HUES6 (cell line): ENCODE measurements at regions not wholly inside any gene's neighbourhood (a gene's known extent, or its start where the extent isn't known, plus 50 kb on each side); places are given as distances from the start of the nearest gene placed in this dataset.

Experiments
- H3K27ac ChIP-seq: 2 replicates; pipeline ENCODE4 v1.7.0; 2013; ENCODE audit warnings: low read depth, mild to moderate bottlenecking, low read length, inconsistent platforms
- H3K27me3 ChIP-seq: 2 replicates; pipeline ENCODE4 v1.6.1; 2013; ENCODE audit warnings: low read length; ENCODE audit not compliant: control insufficient read depth, insufficient read depth
- H3K36me3 ChIP-seq: 2 replicates; pipeline ENCODE4 v1.6.1; 2013; ENCODE audit warnings: low read length; ENCODE audit not compliant: control insufficient read depth, insufficient read depth
- H3K4me1 ChIP-seq: 2 replicates; pipeline ENCODE4 v1.6.1; 2013; ENCODE audit warnings: low read length; ENCODE audit not compliant: control insufficient read depth, insufficient read depth
- H3K4me3 ChIP-seq: 2 replicates; pipeline ENCODE4 v1.5.1; 2013; ENCODE audit warnings: low read depth, low read length
- H3K9ac ChIP-seq: one replicate; pipeline ENCODE4 v1.6.1; 2013; ENCODE audit warnings: mild to moderate bottlenecking, low read length
- H3K9me3 ChIP-seq: 2 replicates; pipeline ENCODE4 v1.6.1; 2013; ENCODE audit warnings: low read depth, low read length; ENCODE audit not compliant: control insufficient read depth, insufficient read depth

DNA sequence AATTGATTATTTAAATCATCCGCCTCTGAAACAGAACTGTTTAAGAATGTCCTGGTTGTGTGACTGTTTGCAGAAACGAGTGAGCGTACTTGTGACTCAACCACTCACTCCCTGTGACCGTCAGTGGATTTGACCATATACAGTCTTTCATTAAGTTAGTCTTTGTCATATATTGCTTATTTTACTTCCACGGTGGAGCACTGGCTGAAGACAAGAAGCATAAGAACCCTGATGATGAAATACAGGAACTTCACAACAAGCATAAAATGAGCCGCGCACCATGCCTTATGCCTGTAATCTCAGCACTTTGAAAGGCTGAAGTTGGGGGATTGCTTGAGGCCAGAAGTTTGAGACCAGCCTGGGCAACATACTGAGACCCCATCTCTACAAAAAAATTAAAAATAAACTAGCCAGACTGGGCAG is 194.0 kb downstream of the TOMM20 start:
- no peaks in the 10 kb centered on the region for H3K36me3 ChIP-seq
- H3K27me3 ChIP-seq, result no peaks in the 10 kb centered on the region
- H3K9me3 ChIP-seq, result no peaks in the 10 kb centered on the region
- H3K4me3 ChIP-seq, result no peak overlapping the region
- peaks cover 3% of the 10 kb centered on the region; the same call in 1 of the 2 replicates for H3K4me1 ChIP-seq
- H3K27ac ChIP-seq, result no peak overlapping the region
- H3K9ac ChIP-seq, result no peak overlapping the region

- H3K4me3 ChIP-seq, result no peak overlapping the region
- no peaks in the 10 kb centered on the region for H3K36me3 ChIP-seq
- peaks cover 9% of the 10 kb centered on the region; the same call in 1 of the 2 replicates for H3K4me1 ChIP-seq
- no peak overlapping the region for H3K27ac ChIP-seq
- H3K9me3 ChIP-seq, result no peaks in the 10 kb centered on the region
- no peaks in the 10 kb centered on the region for H3K27me3 ChIP-seq
- H3K9ac ChIP-seq, result no peak overlapping the region
These were observed 195.2 kb downstream of the TOMM20 start for GRCh38 chr1:234933475-234933874.

- Histone ChIP-seq H3K27me3 (no peaks in the 10 kb centered on the region), H3K4me3 (no peak overlapping the region), H3K9me3 (no peaks in the 10 kb centered on the region), H3K27ac (no peak overlapping the region), H3K4me1 (peaks cover 16% of the 10 kb centered on the region; the same call in 1 of the 2 replicates), H3K9ac (no peak overlapping the region), H3K36me3 (no peaks in the 10 kb centered on the region)
These were observed 195.9 kb downstream of the TOMM20 start for GRCh38 chr1:234932511-234933430.

DNA sequence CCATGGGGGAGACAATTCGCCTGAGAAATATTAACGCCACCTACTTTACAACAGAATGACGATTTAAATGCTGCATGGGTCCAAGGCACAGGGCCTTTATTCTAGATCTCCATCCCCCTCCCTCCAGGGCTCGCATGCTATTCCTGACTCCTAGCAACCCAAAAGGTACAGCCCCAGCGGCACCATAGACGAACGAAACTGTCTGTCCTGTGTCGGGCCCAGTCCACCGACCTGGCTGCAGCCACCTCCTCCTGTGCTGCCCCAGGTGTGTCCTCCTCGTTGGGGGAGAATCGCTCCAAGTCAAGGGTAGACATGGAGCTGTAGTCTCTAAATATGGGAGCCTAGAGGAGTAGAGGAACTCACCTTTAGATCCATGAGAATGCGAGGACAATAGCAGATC is 196.5 kb downstream of the TOMM20 start:
- Histone ChIP-seq H3K4me1 (peaks cover 21% of the 10 kb centered on the region; the same call in 1 of the 2 replicates), H3K27me3 (no peaks in the 10 kb centered on the region), H3K27ac (no peak overlapping the region), H3K4me3 (no peak overlapping the region), H3K9me3 (no peaks in the 10 kb centered on the region), H3K9ac (no peak overlapping the region), H3K36me3 (no peaks in the 10 kb centered on the region)

DNA sequence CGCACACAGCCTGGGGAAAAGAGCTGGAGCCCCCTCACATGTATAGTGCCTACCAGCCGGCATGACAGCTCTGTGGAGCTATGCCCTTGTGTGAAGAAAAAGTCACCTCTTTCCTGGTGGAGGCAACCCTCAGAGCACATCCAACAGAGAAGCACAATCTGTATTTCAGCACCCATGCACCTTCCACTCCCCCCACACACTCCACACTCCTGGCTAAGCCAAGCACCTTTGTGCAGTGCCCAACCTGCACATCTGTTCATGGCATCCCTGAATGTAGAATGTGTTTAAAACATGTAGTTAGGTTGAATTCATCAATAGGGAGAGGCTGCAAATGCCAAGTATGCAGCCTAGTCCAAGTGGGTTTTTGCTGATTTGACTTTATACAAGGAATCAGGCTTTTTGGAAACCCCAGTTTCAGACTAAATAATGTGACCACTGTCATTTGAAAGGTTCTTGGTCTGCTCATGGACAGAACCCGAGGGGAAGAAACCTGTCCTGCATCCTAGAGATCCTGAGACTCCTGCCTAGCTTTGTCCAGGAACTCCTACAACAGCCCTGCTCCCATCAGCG is 197.1 kb downstream of the TOMM20 start:
- Histone ChIP-seq H3K27ac (no peak overlapping the region), H3K4me3 (no peak overlapping the region), H3K27me3 (no peaks in the 10 kb centered on the region), H3K9me3 (no peaks in the 10 kb centered on the region), H3K9ac (no peak overlapping the region), H3K4me1 (peaks cover 27% of the 10 kb centered on the region), H3K36me3 (no peaks in the 10 kb centered on the region)

DNA sequence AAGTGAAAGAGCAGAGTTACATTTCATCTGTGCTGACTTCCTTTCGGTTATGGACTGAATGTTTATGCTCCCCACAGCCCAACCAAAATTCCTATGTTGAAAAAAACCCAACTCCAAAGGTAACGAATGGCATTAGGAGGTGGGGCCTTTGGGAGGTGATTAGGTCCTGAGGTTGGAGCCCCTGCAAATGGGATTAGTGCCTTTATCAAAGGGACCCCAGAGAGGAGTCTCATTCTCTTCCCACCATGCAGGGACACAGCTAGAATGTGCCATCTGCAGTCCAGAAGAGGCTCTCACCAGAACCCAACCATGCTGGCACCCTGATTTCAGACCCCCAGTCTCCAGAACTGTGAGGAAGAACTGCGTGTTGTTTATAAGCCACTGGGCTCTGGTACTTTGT is 199.3 kb downstream of the TOMM20 start:
- Histone ChIP-seq H3K4me1 (peaks cover 33% of the 10 kb centered on the region), H3K36me3 (no peaks in the 10 kb centered on the region), H3K9ac (no peak overlapping the region), H3K9me3 (no peaks in the 10 kb centered on the region), H3K27me3 (no peaks in the 10 kb centered on the region), H3K27ac (no peak overlapping the region), H3K4me3 (no peak overlapping the region)

GRCh38 chr1:234928642-234929041 is 200.0 kb downstream of the TOMM20 start:
- H3K27me3 ChIP-seq, result no peaks in the 10 kb centered on the region
- no peak overlapping the region for H3K27ac ChIP-seq
- H3K4me1 ChIP-seq, result peaks cover 33% of the 10 kb centered on the region
- H3K9ac ChIP-seq, result no peak overlapping the region
- no peaks in the 10 kb centered on the region for H3K9me3 ChIP-seq
- no peak overlapping the region for H3K4me3 ChIP-seq
- no peaks in the 10 kb centered on the region for H3K36me3 ChIP-seq

DNA sequence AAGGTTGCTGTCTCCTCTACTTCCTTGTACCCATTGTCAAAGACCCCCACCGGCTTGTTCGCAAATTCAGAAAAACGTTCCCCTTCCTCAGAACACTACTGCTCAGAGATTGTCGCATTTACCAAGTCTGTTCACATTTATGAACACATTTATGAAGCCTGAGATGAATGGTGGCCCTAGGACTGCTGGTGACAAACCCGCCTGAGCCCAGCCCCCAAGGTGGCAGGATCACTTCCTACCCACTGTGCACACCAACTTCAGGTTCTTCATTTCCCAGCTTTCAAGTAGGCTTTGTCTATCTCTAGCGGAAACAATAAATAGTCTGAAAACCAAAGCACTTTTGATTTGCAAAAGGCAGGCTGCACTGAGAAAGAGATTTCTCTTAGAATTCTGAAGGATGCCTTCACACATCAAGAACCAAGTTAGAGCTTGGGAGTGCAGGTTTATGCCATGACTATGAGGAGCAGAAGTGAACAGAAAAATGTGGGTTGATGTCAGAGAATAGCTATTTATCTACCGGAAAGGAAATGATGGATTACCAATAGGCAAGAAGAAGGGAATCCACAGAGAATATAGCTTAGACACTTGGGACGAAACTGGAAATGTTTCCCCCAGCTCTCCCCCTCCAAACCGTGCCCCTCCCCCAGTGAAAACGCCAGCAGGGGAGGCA is 200.5 kb downstream of the TOMM20 start:
- no peak overlapping the region for H3K9ac ChIP-seq
- H3K9me3 ChIP-seq, result no peaks in the 10 kb centered on the region
- H3K36me3 ChIP-seq, result no peaks in the 10 kb centered on the region
- H3K4me1 ChIP-seq, result peaks cover 33% of the 10 kb centered on the region
- H3K27me3 ChIP-seq, result no peaks in the 10 kb centered on the region
- no peak overlapping the region for H3K27ac ChIP-seq
- no peak overlapping the region for H3K4me3 ChIP-seq

GRCh38 chr1:234927312-234927970 is 201.2 kb downstream of the TOMM20 start:
- Histone ChIP-seq H3K4me3 (no peak overlapping the region), H3K9ac (no peak overlapping the region), H3K9me3 (no peaks in the 10 kb centered on the region), H3K4me1 (peaks cover 30% of the 10 kb centered on the region), H3K27me3 (no peaks in the 10 kb centered on the region), H3K27ac (no peak overlapping the region), H3K36me3 (no peaks in the 10 kb centered on the region)

- no peak overlapping the region; the same call in 1 of the 2 replicates for H3K27ac ChIP-seq
- H3K9ac ChIP-seq, result no peak overlapping the region
- H3K4me3 ChIP-seq, result no peak overlapping the region
- H3K9me3 ChIP-seq, result no peaks in the 10 kb centered on the region
- H3K36me3 ChIP-seq, result no peaks in the 10 kb centered on the region
- H3K4me1 ChIP-seq, result peaks cover 30% of the 10 kb centered on the region
- no peaks in the 10 kb centered on the region for H3K27me3 ChIP-seq
These were observed 201.9 kb downstream of the TOMM20 start for GRCh38 chr1:234926559-234927311.
